Prostate gland (tissue), 2 donors: ENCODE measurements at regions not wholly inside any gene's neighbourhood (a gene's known extent, or its start where the extent isn't known, plus 50 kb on each side); places are given as distances from the start of the nearest gene placed in this dataset.

Experiments
- POLR2A ChIP-seq: fragments of 450-650 bp; IDR thresholded peaks from one replicate; pipeline ENCODE4 v1.6.1; 2016; ENCODE audit warnings: antibody characterized with exemption, mild to moderate bottlenecking
- POLR2AphosphoS5 ChIP-seq: sonication (generic); formaldehyde crosslinking; IDR thresholded peaks from one replicate; pipeline ENCODE4 v1.6.1; 2017; ENCODE audit warnings: antibody characterized with exemption
- TF ChIP-seq, protein P1 (sequence below), 4 experiments: fragments of 200-600 bp in 2 of 4; fragments of 450-650 bp in 2 of 4; sonication (generic) in 2 of 4; IDR thresholded peaks; 1 replicate in 3 of 4; 2 replicates in 1 of 4; pipeline ENCODE4 v1.5.1; 2016 to 2019; ENCODE audit warnings: antibody characterized with exemption in 4 of 4, mild to moderate bottlenecking in 2 of 4, moderate library complexity in 2 of 4

DNA sequence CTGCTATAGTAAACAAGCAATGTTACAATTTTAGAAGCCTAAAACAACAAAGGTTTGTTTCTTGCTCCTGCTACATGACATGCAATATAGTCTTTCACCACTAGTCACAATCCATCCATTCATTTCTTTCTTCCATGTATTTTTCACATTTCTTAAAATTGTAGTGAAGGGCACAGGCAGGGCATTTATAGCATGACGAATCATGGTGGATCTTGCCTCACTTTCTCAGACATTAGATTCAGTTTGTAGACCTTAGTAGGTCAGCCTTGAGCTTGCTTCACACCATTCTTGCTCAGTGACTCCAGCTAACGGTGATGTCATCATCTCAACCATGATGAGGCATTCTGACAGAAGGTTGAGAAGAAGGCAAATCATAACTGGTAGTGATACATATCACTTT is 546.8 kb downstream of the TBL1XR1 start:
- no peak for TF ChIP-seq POLR2AphosphoS5
- TF ChIP-seq POLR2A: no peak
- TF ChIP-seq, protein P1, sequence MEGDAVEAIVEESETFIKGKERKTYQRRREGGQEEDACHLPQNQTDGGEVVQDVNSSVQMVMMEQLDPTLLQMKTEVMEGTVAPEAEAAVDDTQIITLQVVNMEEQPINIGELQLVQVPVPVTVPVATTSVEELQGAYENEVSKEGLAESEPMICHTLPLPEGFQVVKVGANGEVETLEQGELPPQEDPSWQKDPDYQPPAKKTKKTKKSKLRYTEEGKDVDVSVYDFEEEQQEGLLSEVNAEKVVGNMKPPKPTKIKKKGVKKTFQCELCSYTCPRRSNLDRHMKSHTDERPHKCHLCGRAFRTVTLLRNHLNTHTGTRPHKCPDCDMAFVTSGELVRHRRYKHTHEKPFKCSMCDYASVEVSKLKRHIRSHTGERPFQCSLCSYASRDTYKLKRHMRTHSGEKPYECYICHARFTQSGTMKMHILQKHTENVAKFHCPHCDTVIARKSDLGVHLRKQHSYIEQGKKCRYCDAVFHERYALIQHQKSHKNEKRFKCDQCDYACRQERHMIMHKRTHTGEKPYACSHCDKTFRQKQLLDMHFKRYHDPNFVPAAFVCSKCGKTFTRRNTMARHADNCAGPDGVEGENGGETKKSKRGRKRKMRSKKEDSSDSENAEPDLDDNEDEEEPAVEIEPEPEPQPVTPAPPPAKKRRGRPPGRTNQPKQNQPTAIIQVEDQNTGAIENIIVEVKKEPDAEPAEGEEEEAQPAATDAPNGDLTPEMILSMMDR (IDR thresholded peaks at IDR 0.05): no peak
